GM06990 (cell line): ENCODE measurements at regions not wholly inside any gene's neighbourhood (a gene's known extent, or its start where the extent isn't known, plus 50 kb on each side); places are given as distances from the start of the nearest gene placed in this dataset.

ENCODE experiments used
- DNase-seq: peaks from one replicate; pipeline ENCODE4 v3.0.0-alpha.2; 2011; ENCODE audit not compliant: insufficient read length; ENCODE audit errors: extremely low read depth
- H3K27me3 ChIP-seq: replicated peaks from 2 replicates; pipeline ENCODE4 v1.6.0; 2011; ENCODE audit warnings: low read length; ENCODE audit not compliant: control insufficient read depth, insufficient read depth
- H3K36me3 ChIP-seq: 2 replicates; pipeline ENCODE4 v1.5.1; 2011; ENCODE audit warnings: low read length; ENCODE audit not compliant: control insufficient read depth, insufficient read depth
- H3K4me3 ChIP-seq: replicated peaks from 2 replicates; pipeline ENCODE4 v1.5.1; 2011; ENCODE audit warnings: low read depth, mild to moderate bottlenecking, control low read depth, low read length
- TF ChIP-seq, protein P1 (sequence below): IDR thresholded peaks from 2 replicates; pipeline ENCODE4 v1.5.1; 2011; ENCODE audit warnings: low read length, control low read depth, mild to moderate bottlenecking, inconsistent platforms; ENCODE audit not compliant: insufficient read depth, poor library complexity, severe bottlenecking

DNA sequence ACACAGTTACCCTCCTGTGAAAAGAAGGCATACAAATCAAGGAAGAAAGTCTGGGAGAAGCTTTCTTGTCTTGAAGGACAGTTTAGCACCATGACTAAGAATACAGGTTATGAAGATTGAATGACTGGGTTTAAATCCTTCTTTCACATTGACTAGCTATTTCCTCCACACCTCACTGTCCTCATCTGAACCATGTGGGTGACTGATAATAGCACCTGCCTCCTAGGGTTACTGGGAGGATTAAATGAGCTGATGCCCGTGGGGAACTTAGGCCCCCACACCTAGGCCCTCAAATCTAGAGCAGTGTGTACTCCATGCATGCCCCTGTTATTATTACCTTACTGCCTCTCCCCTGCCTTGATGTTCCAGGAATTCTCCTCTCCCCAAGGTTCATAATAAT is 202.9 kb downstream of the FBXO15 start:
- no peaks in the 10 kb centered on the region for H3K36me3 ChIP-seq
- TF ChIP-seq, protein P1, sequence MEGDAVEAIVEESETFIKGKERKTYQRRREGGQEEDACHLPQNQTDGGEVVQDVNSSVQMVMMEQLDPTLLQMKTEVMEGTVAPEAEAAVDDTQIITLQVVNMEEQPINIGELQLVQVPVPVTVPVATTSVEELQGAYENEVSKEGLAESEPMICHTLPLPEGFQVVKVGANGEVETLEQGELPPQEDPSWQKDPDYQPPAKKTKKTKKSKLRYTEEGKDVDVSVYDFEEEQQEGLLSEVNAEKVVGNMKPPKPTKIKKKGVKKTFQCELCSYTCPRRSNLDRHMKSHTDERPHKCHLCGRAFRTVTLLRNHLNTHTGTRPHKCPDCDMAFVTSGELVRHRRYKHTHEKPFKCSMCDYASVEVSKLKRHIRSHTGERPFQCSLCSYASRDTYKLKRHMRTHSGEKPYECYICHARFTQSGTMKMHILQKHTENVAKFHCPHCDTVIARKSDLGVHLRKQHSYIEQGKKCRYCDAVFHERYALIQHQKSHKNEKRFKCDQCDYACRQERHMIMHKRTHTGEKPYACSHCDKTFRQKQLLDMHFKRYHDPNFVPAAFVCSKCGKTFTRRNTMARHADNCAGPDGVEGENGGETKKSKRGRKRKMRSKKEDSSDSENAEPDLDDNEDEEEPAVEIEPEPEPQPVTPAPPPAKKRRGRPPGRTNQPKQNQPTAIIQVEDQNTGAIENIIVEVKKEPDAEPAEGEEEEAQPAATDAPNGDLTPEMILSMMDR = no peak
- no peaks in the 10 kb centered on the region for H3K27me3 ChIP-seq
- DNase-seq = no peak
- H3K4me3 ChIP-seq = no peak overlapping the region

DNA sequence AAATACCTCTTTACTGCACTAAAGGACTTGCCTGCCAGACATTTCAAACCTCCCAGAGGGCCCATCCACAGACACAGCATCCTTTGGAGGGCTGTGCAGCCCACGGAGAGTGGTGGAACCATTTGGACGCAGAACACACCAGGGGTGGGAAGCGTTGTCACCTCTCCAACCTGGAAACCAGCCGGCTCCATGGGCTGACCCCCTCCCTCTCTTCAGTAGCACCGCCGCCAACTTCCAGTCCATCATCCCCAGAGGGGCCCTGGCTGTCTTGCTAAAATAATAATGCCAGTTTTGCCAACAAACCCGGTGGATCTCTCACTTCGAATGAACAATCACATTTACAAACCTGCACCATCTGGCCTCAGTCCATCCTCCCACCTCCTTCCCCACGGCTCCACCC is 203.9 kb downstream of the FBXO15 start:
- TF ChIP-seq, protein P1 = no peak
- no peak overlapping the region for H3K4me3 ChIP-seq
- H3K36me3 ChIP-seq = no peaks in the 10 kb centered on the region
- no peaks in the 10 kb centered on the region for H3K27me3 ChIP-seq
- DNase-seq = no peak

DNA sequence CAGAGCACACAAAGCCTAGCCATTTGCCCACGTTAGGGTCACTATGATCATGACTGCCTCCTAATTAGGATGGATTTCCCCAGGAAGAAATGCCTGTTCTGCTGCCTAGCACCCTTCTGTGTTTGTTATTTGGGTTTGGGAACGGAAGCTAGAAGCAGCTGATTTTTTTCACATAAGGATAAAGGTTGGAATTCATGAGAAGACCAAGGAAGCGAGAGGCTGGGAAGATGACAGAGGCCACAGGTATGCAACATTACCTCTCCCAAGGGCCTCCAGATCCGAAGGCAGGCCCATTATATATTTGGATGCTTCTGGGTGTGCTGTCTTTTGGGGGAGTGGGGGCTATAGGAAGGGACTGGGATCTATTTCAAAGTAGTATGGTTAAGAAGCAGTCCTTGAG is 204.7 kb downstream of the FBXO15 start:
- no peak for DNase-seq
- Histone ChIP-seq H3K27me3 (no peaks in the 10 kb centered on the region), H3K4me3 (no peak overlapping the region), H3K36me3 (no peaks in the 10 kb centered on the region)
- TF ChIP-seq, protein P1 = no peak

DNA sequence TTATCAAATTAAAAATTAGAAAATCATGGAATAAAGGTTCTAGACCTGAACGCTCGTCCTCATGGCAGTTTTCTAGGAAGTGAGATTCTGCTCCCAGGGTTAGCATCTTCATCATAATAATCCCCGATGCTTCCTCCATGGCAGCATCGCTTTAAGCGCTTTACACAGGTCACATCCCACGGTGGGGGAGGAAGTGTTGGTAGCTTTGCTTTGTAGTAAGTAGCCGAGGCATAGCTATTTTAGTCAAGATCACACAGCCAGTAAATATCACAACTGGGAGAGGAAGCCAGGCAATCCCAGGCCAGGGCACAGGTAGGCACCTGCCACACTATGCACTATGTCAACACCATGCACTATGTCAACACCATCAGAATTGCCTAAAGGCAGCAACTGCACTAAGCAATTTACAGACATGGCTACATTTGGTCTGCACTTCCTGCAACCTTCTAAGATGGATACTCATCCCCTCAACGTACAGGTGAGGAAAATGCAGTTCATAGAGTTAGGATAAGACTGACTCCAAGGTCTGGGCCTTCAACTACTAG is 205.5 kb downstream of the FBXO15 start:
- no peak for DNase-seq
- H3K36me3 ChIP-seq = no peaks in the 10 kb centered on the region
- H3K4me3 ChIP-seq = no peak overlapping the region
- no peaks in the 10 kb centered on the region for H3K27me3 ChIP-seq
- TF ChIP-seq, protein P1 = no peak

DNA sequence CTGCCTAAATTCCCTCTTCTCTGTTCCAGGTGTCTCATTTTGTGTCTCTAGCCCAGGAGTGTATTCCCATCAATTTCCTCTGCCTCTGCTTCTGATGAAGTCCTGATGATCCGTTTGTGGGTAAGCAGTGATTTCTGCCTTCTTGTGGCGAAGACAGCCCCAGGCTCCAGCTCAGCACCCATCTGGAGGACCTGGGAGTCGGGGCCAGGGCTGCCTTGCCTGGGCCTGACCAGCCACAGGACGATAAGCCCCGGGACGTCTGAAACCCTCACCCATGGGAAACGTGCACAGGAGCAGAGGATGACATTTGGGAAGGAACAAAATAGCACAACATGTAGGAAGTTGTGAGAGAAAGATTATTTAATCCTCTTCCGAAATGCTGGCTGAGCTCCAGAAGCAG is 206.9 kb downstream of the FBXO15 start:
- no peak overlapping the region for H3K4me3 ChIP-seq
- H3K36me3 ChIP-seq = no peaks in the 10 kb centered on the region
- H3K27me3 ChIP-seq = no peaks in the 10 kb centered on the region
- TF ChIP-seq, protein P1 = no peak
- no peak for DNase-seq

DNA sequence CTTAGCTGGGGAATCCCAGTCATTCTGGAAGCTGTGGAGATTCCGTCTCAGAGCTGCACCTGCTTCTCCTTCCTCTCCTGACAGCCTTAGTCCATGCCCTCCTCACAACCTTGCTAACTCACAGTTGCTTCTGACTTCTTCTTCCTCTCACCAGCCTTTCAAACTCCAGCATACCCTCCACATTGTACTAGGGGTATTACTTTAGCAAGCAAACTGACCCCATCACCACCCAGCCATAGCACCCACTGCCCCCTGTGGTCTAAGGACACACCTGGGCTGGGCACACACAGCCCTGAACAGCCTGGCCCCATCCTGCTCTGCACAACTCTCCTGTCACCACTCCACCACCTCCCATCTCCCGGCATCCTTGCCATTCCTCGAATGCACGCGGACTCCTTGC is 208.2 kb downstream of the FBXO15 start:
- TF ChIP-seq, protein P1 = no peak
- Histone ChIP-seq H3K4me3 (no peak overlapping the region), H3K27me3 (no peaks in the 10 kb centered on the region), H3K36me3 (no peaks in the 10 kb centered on the region)
- no peak for DNase-seq
